ENCODE measurements at regions not wholly inside any gene's neighbourhood (a gene's known extent, or its start where the extent isn't known, plus 50 kb on each side); places are given as distances from the start of the nearest gene placed in this dataset.

DNA sequence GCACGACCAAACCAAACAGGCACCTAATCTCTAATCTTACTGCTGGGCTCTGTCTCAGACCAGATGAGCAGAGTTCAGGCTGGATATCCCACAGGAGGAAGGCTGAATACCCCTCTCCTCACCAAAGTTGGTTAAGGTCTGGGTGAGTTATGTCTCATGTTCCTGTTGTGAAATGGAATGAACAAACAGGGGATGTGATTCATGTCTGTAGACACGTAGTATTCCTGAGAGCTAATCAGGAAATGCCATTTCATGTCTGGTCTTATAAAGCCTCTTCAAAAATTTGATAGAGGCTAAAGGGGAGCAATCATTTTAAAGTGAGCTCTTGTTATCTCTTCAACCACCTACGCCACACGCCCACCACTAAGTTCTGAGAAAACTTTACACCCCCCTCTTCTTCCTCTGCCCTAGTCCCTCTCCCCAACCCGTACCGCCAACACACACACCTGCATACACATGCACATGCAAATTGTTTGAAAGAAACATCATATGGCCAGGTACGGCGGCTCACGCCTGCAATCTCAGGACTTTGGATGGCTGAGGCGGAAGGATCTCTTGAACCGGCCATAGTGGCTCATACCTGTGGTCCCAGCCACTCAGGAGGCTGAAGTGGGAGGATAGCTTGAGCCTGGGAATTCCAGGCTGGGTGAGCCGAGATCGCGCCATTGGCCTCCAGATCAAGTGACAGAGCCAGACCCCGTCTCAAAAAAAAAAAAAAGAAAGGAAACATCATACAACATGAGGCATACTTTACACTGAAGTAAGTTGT is 69.8 kb upstream of the RAI14 start (continued):
- TF ChIP-seq, protein P1, sequence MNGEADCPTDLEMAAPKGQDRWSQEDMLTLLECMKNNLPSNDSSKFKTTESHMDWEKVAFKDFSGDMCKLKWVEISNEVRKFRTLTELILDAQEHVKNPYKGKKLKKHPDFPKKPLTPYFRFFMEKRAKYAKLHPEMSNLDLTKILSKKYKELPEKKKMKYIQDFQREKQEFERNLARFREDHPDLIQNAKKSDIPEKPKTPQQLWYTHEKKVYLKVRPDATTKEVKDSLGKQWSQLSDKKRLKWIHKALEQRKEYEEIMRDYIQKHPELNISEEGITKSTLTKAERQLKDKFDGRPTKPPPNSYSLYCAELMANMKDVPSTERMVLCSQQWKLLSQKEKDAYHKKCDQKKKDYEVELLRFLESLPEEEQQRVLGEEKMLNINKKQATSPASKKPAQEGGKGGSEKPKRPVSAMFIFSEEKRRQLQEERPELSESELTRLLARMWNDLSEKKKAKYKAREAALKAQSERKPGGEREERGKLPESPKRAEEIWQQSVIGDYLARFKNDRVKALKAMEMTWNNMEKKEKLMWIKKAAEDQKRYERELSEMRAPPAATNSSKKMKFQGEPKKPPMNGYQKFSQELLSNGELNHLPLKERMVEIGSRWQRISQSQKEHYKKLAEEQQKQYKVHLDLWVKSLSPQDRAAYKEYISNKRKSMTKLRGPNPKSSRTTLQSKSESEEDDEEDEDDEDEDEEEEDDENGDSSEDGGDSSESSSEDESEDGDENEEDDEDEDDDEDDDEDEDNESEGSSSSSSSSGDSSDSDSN (IDR thresholded peaks at IDR 0.05; ENCODE audit: borderline replicate concordance in 1 of 2, low read depth in 2 of 2, low read length in 2 of 2), result no peak
- TF ChIP-seq NR1H2 (CRISPR knock-in tag; IDR thresholded peaks at IDR 0.05), result no peak
- no peak for TF ChIP-seq CXXC5 (CRISPR knock-in tag; IDR thresholded peaks at IDR 0.05)
- TF ChIP-seq, protein P2, sequence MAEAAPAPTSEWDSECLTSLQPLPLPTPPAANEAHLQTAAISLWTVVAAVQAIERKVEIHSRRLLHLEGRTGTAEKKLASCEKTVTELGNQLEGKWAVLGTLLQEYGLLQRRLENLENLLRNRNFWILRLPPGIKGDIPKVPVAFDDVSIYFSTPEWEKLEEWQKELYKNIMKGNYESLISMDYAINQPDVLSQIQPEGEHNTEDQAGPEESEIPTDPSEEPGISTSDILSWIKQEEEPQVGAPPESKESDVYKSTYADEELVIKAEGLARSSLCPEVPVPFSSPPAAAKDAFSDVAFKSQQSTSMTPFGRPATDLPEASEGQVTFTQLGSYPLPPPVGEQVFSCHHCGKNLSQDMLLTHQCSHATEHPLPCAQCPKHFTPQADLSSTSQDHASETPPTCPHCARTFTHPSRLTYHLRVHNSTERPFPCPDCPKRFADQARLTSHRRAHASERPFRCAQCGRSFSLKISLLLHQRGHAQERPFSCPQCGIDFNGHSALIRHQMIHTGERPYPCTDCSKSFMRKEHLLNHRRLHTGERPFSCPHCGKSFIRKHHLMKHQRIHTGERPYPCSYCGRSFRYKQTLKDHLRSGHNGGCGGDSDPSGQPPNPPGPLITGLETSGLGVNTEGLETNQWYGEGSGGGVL (CRISPR knock-in tag; IDR thresholded peaks at IDR 0.05), result no peak
- no peak for TF ChIP-seq ZNF583 (CRISPR knock-in tag; IDR thresholded peaks at IDR 0.05)
- no peak for TF ChIP-seq ZNF79 (CRISPR knock-in tag; IDR thresholded peaks at IDR 0.05; ENCODE audit: low read depth)
- TF ChIP-seq HNRNPK (IDR thresholded peaks at IDR 0.05; ENCODE audit: low read depth, low read length, poor library complexity, severe bottlenecking), result no peak
- TF ChIP-seq SMAD4 (CRISPR knock-in tag; conservative IDR thresholded peaks at IDR 0.05), result no peak
- TF ChIP-seq, protein P3, sequence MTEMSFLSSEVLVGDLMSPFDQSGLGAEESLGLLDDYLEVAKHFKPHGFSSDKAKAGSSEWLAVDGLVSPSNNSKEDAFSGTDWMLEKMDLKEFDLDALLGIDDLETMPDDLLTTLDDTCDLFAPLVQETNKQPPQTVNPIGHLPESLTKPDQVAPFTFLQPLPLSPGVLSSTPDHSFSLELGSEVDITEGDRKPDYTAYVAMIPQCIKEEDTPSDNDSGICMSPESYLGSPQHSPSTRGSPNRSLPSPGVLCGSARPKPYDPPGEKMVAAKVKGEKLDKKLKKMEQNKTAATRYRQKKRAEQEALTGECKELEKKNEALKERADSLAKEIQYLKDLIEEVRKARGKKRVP (CRISPR knock-in tag; IDR thresholded peaks at IDR 0.05), result no peak
- no peak for TF ChIP-seq NR4A1 (CRISPR knock-in tag; IDR thresholded peaks at IDR 0.05)
- TF ChIP-seq NR4A1 (tag; IDR thresholded peaks at IDR 0.05), result no peak
- TF ChIP-seq ZC3H4 (CRISPR knock-in tag; IDR thresholded peaks at IDR 0.05; ENCODE audit: borderline replicate concordance), result no peak
- no peak for TF ChIP-seq BCL6 (CRISPR knock-in tag; IDR thresholded peaks at IDR 0.05)
- TF ChIP-seq RFX5 (IDR thresholded peaks at IDR 0.05; ENCODE audit: low read depth, low read length), result no peak
- no peak for TF ChIP-seq FOXA1 (IDR thresholded peaks at IDR 0.05; ENCODE audit: borderline replicate concordance)
- no peak; the same call in 1 of the 2 replicates for TF ChIP-seq EP300 (IDR thresholded peaks at IDR 0.05; ENCODE audit: low read length)
- TF ChIP-seq BMI1 (IDR thresholded peaks at IDR 0.05; ENCODE audit: low read length), result no peak
- no peak for TF ChIP-seq CEBPG (CRISPR knock-in tag; IDR thresholded peaks at IDR 0.05)
- TF ChIP-seq CEBPG (tag; conservative IDR thresholded peaks at IDR 0.05 in 1 of 2, IDR thresholded peaks at IDR 0.05 in 1 of 2), result peak in 1 of 2 experiments; percentile 49; a peak in 1 of 4 replicates
- no peak for TF ChIP-seq SIX5 (IDR thresholded peaks at IDR 0.05; ENCODE audit: borderline replicate concordance in 1 of 2, insufficient read depth in 1 of 2, low read depth in 1 of 2, low read length in 2 of 2)
- no peak for TF ChIP-seq ZNF143 (CRISPR knock-in tag; IDR thresholded peaks at IDR 0.05)
- TF ChIP-seq SMARCE1 (IDR thresholded peaks at IDR 0.05), result 0 out of 2 replicates have a peak, but pooled peaks have one; percentile 27

Measured in K562 (cell line).